HG03442 (cell line): ENCODE measurements at regions not wholly inside any gene's neighbourhood (a gene's known extent, or its start where the extent isn't known, plus 50 kb on each side); places are given as distances from the start of the nearest gene placed in this dataset.
A peak's percentile ranks its signal among the peaks of the same experiment; 100 is the strongest.
"Not testable (repeated sequence)": the region's sequence is repeated elsewhere in the genome, so short reads cannot be mapped to it uniquely, and the experiment has no call there.

Experiments
- ATAC-seq: cut with Tn5 transposase; IDR thresholded peaks from one replicate; pipeline ENCODE4 v1.9.1; 2021; ENCODE audit warnings: mild to moderate bottlenecking, moderate library complexity; ENCODE audit not compliant: unreplicated experiment

DNA sequence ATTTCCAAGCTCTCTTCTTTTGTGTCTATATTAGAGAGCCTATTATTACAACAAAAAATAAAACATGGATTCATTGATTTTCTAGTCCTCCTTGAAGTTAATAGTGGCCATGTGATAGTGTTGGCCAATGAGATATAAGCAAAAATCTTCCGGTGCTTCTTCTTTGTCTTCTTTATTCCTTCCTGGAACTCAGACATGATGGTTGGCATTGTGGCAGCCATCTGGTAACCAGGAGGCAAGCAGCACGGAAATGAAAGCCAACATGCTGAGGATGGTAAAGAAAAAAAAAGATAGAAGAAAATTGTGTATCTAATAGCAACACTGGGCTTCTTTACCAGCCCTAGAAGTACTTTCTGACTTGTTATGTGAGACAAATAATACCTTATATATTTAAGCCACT is 50.8 kb upstream of the SEL1L start:
- ATAC-seq = no peak

DNA sequence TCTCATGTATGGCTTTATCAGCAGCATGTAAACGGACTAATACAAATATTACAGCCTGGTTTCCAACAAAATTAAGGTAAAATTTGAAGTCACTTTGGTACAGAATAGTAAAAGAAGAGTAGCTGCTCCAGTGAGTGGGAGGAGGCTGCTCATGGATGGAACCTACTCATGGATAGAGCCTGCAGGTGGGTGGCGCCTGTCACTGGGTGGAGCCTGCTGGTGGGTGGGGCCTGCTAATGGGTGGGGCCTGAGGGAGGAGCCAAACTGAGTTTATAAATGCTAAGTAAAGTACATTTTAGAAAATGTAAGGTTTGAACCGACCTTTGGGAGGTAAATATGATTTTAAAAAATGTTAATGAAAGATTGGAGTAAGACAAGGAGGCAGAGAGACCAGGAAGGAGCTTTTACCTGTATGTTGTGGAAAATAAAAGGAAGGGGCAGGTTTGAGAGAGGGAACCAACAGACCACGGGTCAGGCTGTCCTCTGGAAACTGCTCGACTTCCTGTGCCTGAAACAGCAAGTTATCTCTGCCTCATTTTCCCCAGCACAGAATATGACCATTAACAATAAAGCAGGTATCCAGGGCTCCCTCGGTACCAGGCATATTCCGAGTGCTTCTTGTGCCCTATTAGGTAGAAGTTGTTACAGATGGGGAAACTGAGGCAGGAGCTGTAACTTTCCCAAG is 55.9 kb upstream of the SEL1L start:
- ATAC-seq = no peak

DNA sequence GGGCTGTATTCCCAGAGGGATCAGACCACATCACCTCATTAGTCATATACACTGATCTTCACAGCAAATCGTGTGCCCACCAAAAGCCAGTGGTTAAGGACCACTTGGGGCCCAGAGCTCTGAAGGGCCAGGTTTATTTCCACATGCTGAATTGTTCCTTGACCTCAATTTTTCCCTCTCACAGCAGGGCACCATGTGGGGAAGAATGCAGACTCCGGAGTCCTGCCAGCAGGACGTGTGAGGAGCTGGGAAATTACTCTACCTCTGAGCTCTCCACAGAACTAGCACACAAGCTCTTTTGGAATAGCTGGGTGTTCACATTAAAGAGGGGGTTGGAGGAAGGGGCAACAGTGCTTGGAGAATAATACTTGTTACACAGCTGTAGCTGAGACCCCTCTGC is 57.6 kb upstream of the SEL1L start:
- ATAC-seq = no peak

DNA sequence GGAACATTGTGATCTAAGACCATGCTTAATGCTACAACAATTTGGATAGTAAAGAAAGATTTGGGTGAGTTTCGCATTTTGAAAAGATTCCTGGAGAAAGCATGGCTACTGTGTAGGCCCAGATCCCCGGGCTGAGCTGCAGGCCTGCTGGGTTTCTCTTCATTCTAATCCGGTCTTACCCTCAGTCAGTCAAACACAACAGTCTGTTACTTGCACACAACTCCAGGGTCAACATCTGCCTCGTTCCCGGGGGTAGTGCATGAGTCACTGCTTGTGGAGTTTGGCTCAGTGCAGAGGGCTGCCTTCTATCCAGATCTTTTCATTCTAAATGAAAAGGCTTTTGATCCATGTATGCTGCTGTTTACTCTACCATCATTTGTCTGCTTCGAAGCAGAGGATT is 60.4 kb upstream of the SEL1L start:
- ATAC-seq = no peak

DNA sequence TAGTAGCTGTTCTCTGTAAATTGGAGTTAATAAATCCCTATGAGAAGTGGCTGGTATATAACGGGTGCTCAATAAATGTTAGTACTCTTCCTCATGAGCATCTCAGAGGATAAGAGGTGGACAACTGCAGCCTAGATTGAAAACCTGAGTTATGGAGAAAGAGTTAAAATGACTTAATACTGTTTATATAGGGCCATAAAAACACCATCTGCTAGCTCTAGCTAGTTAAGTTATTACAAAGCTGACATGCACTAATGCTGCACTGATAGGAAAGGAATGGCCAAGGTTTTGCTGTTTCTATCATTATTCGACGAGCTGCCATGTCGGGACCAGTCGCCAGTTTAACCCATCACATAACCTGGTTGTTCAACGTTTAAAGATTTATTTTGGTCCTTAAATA is 72.0 kb upstream of the SEL1L start:
- ATAC-seq = no peak

DNA sequence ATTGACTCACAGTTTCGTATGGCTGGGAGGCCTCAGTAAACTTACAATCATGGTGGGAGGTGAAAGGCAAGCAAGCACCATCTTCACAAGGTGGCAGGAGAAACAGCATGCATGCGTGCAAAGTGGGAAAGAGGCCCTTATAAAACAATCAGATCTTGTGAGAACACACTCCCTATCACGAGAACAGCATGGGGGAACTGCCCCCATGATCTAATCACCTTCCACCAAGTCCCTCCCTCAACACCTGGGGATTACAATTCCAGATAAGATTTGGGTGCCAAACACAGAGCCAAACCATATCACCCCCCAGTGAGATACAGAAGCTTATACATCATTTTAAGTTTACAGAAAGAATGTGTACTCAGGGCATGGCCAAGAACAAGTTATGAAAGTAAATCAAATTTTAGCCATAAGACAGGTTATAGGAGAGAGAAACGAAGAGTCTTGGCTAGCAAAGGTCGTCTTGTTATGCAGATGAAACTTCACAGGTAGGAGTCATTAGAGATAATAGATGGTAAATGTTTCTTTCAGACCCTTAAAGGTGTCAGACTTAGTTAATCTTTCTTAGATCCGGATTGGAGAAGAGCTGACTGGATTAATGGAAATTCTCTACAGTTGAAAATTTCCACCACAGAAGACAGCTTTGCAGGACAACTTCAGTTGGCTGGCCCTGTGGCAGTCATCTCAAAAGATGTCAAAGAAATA is 79.8 kb upstream of the SEL1L start:
- ATAC-seq = no peak

DNA sequence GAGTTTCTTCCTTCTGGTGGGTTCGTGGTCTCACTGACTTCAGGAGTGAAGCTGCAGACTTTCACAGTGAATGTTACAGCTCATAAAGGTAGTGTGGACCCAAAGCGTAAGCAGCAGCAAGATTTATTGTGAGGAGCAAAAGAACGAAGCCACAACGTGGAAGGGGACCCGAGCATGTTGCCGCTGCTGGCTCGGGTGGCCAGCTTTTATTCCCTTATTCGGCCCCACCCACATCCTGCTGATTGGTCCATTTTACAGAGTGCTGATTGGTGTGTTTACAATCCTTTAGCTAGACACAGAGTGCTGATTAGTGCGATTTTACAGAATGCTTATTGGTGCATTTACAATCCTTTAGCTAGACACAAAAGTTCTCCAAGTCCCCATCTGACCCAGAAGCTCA is 80.6 kb upstream of the SEL1L start:
- ATAC-seq = not testable (repeated sequence)

DNA sequence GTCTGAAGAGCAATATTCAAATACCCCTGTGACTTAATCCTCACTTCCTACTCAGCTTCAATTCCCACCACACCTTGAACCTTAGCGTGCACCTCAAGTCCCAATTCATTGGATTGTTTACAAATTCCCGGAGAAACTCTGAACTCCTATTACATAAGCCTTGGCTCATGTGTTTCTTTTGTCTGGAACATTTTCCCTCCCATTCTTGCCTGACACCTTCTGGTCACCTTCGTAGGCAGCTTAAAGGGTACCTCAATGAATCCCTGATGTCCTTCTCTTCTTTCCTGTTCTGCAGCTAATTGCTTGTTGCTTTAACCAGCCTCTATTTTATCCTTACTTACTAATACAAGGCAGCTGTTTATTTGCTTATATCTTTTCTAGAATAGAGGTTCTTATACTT is 85.0 kb upstream of the SEL1L start:
- no peak for ATAC-seq

DNA sequence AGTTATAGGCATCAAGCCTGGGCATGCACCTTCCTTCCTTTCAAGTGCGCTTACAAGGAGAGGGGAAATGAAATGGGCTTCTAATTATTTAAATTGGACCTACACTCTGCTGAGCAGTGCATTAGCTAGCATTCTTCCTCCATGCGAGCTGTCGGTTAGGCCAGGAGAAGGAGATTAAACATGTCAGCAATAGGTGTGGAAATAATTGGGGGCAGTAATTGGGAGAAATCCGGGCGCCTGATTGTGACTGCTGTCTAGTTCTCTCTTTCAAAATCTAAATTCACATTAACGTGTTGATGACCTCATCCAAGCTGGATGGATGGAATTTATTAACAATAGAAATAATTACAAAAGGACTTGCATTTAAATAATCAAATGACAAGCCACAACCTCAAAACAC is 86.2 kb upstream of the SEL1L start:
- no peak for ATAC-seq

DNA sequence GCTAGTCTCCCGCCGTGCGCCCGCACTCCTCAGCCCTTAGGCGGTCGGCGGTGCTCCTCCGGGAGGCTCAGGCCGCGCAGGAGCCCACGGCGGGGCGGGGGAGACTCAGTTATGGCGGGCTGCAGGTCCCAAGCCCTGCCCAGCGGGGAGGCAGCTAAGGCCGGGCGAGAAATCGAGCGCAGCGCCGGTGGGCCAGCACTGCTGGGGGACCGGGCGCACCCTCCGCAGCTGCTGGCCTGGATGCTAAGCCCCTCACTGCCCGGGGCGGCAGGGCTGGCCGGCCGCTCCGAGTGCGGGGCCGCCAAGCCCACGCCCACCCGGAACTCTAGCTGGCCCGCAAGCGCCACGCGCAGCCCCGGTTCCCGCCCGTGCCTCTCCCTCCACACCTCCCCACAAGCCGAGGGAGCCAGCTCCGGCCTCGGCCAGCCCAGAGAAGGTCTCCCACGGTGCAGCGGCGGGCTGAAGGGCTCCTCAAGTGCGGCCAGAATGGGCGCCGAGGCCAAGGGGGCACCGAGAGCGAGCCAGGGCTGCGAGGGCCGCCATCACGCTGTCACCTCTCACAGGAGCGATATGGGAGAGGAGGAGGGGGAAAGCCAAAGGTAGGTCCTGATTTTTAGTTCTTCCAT is 90.2 kb upstream of the SEL1L start:
- not testable (repeated sequence) for ATAC-seq

DNA sequence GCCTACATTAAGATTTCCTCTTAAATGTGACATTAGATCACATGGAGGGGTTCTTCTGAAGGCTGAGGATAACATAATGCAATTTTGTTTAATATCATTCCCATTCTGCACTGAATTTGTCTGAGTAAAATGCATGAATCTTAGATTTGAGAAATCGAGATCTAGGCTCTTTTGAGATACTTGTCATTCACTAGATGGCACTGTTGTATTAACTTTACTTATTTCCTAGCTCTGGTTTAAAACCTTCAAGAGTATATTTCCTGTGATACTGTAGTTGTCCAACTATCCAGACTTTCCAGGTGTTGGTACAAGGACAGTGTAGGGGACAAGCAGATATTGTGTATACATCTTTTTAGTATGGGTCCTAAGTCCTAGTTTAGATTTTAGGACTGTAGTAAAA is 91.7 kb upstream of the SEL1L start:
- ATAC-seq = peak; percentile 38

DNA sequence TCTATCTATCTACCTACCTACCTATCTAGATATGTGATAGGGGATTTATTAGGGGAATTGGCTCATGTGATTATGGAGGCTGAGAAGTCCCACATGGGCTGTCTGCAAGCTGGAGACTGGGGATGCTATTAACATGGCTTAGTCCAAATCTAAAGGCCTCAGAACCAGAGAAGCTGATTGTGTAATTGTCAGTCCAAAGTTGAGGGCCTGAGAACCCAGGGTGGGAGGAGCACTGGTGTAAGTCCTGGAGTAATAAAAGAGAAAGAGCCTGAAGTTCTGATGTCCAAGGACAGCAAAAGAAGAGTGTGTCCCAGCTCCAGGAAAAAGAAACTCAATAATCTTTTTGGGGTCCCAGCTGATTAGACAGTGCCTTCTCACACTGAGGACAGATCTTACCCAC is 98.5 kb upstream of the SEL1L start:
- ATAC-seq = no peak

DNA sequence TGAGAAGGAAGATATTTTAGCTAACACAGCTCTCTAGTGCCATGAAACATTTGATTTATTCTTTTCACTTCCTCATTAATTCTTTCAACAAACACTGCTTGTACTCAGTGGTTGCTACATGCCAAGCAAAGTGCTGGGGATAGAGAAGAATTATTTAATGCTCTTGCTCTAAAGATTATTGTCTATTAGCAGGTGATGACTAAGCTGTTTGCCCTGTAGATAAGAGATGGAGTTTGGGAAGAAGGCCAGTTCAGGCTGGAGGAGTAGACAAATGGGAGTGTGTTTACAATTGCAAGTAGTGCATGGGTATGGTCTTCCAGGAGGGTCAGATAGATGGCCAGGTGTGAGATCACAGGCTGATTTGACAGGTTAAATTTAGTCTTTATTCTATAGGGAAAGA is 99.8 kb upstream of the SEL1L start:
- no peak for ATAC-seq

DNA sequence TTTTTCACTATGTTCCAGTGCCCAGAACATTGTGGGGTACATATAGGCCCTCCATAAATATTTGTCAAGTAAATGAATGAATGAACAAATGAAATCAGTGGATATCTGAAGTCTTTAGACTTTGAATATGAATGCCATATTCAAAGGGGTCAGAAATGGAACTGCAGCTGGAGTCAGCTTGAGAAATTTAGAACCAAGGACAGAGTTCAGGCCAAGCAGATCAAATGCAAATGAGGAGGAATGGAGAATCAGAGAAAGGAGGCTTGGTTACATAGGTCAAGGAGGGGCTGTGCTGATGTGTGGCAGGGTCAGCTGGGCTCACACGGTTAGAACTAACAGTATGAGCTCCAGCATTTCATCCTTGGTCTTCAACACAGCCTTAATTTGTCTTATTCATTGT is 104.0 kb upstream of the SEL1L start:
- ATAC-seq = no peak

DNA sequence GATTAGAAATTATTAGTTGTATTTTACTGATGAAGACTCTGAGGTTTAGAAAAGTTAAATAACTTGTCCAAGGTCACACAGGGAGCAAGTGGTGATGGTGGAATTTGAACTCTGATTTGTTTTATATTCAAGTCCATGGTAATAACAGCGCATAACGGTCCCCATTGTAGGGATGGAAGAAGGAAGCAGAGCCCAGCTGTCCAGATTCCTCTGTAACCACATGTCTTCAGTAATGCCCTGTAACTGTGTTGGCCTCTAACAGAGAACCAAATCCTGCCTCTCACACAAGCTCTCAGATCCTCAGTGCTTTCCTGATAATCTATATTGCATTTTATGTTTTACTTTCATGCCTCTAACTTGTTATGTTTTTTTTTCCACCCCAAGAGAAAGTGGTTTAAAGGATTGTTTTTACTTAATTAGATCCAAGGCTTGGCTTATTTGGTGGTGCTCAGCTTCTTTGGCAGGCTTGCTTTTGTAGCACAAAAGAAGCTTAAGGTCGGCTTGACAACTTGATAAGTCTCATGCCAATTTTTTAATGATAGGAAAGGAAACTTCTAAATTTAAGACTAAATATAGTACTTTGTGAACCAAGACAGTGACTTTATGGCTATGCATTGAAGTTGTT is 105.1 kb upstream of the SEL1L start:
- ATAC-seq = no peak

DNA sequence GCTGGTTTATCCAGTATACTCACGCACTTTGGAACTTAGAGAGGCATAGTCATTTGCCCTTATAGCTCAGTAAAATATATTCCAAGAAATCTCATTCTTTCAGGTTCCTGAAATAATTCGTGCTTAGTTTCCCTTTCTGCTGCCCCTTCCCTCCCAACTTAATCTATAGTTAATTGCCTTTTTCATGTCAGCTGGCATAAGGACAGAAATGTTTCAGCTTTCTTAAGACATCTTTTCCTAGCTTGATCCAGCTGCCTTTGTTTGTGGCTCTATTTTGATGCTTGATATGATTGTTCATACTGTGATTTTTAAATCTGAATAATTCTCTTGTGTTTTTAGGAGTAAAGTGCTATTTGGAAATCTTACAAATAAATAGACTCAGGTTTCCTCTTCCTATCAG is 120.0 kb upstream of the SEL1L start:
- ATAC-seq = no peak

DNA sequence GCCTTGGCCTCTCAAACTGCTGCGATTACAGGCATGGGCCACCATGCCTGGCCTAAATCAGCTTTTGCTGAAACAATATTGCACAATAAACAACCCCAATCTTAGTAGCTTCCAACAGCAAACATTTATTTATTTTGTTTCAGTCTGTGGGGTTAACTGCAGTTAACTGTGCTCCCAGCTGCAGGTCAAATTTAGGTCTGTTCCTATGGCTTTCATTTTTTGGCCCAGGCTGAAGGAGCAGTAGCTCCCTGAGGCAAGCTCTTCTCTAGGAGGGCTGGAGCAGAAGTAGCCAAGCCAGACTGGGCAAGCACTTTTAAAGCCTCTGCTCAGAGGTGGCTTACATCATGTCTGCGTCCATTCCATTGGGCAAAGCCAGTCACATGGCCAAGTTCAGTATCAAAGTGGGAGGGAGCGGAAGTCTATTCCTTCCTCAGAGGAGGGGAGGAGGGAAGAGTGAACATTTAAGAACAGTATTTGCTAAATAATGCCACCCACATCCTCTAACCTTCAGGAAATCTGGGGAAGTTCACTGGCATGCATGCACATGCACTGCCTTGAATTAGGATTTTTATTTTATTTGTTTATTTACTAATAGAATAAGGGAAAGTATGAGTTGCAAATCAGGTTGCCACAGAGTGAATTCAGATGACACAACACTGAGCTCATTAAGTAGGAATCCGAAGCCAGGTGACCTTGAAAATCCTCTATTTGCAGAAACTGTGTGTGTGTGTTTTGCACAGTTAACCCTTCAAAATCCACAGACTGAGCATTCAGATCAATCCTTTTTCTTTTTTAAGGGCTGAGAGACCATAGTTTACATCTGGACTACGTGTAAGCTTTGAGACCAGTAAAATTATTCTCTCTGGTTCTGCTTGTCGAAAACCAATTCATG is 122.0 kb upstream of the SEL1L start:
- ATAC-seq = no peak

DNA sequence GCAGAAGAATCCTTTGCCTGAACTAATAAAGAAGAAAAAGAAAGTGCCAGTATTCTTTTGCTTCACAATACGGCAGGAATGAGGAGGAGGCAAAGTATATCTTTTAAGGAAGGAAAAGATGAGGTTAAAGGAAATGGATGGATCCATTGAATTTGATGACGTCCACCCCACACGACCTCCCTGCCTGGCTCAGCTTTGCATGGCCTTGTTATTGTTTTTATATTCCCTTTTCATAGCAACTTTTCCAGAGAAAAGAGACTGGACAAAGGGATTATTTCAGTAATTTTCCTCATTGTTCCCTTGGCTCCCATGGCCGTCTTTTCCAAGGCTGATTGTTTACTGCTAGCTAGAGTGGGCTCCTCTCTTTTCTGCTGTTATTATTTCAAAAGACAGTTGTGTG is 123.2 kb upstream of the SEL1L start:
- no peak for ATAC-seq

DNA sequence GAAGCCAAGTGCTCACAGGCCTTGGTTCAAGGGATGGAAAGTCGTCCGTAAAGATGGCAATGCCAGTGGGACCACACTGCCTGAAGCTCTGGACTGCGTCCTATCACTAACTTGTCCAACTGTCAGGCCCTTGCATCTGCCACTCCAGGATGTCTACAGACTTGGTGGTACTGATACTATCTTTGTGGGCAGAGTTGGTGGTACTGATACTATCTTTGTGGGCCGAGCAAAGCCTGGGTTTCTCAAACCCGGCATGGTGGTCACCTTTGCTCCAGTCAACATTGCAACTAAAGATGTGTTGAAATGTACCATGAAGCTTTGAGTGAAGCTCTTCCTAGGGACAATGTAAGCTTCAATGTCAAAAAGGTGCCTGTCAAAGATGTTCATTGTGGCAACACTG is 128.4 kb upstream of the SEL1L start:
- no peak for ATAC-seq

DNA sequence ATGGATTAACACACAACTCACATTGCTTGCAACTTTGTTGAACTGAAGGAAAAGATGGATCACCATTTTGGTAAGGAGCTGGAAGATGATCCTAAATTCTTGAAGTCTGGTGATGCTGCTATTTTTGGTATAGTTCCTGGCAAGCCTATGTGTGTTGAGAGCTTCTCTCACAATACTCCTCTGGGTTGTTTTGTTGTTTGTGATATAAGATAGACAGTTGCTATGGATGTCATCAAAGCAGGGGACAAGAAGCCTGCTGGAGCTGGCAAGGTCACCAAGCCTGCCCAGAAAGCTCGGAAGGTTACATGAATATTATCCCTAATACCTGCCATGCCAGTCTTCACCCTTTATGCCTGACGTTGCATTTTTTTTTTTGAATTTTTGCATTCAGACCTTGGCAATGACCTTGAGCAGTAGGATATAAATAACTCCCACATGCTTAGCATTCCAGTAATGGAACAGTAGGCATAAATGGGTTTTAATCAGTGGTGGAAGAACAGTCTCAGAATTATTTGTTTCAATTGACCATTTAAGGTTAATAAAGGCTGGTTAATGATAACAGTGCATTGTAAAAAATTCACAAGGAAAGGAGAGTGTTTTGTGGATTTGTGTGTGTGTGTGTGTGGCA is 129.0 kb upstream of the SEL1L start:
- ATAC-seq = no peak
